ENCODE measurements at regions not wholly inside any gene's neighbourhood (a gene's known extent, or its start where the extent isn't known, plus 50 kb on each side); places are given as distances from the start of the nearest gene placed in this dataset.

DNA sequence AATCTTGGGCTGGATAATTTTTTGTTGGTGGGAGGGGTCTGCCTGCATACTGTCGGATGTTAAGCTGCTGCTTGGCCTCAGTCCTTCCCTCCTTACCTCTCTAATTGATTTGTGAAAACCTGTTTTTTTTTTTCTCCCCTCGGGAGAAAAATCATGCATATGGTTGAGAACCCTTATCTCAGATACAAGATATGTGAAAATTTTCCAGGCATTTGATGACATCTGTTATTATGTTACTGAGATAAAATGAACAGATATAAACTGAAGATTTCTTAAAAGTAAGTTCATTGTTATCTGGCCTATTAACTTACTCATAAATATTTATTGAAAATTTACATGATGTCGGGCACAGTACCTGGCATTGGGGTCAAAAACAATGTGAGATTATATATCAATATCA, 1375.7 kb downstream of the PCDH9 start:
- TF ChIP-seq, protein P1, sequence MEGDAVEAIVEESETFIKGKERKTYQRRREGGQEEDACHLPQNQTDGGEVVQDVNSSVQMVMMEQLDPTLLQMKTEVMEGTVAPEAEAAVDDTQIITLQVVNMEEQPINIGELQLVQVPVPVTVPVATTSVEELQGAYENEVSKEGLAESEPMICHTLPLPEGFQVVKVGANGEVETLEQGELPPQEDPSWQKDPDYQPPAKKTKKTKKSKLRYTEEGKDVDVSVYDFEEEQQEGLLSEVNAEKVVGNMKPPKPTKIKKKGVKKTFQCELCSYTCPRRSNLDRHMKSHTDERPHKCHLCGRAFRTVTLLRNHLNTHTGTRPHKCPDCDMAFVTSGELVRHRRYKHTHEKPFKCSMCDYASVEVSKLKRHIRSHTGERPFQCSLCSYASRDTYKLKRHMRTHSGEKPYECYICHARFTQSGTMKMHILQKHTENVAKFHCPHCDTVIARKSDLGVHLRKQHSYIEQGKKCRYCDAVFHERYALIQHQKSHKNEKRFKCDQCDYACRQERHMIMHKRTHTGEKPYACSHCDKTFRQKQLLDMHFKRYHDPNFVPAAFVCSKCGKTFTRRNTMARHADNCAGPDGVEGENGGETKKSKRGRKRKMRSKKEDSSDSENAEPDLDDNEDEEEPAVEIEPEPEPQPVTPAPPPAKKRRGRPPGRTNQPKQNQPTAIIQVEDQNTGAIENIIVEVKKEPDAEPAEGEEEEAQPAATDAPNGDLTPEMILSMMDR (IDR thresholded peaks at IDR 0.05): no peak

DNA sequence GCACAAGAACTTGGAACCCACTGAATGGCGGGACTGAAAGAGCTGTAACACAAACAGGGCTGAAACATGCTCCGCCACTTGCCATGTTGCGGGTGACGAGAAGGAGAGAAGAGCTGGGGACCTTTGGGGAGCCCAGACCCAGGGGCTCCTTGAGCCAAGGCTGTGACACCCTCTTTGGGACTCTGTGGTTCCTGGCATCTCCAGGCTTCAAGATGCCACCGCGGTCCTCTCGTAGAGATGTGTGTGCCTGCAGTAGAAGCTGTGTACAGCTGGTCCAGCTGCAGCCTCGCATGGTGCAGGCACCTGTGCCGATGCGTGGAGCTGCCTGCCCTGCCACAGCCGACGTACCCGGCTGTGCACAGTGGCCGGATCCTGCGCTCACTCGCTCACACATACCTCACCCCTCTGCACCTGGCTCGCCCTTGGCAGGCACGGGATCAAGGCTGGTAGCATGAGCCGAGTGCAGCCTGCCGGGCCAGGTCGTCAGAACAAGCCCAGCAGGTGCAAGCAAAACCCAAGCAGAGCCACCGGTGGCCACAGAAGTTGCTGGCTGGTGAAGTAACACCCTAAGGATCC, 1385.8 kb downstream of the PCDH9 start:
- TF ChIP-seq, protein P1 (IDR thresholded peaks at IDR 0.05): no peak
- H3K27ac ChIP-seq: no peak overlapping the region
- no peaks in the 10 kb centered on the region for H3K27me3 ChIP-seq
- no peak overlapping the region for H3K4me3 ChIP-seq
- no peaks in the 10 kb centered on the region for H3K36me3 ChIP-seq
- no peak for DNase-seq (ENCODE audit: low spot score)
- no peaks in the 10 kb centered on the region for H3K9me3 ChIP-seq
- H3K4me1 ChIP-seq: no peaks in the 10 kb centered on the region

More for the DNA sequence above, 1375.7 kb downstream of the PCDH9 start:
- Histone ChIP-seq H3K27ac (no peak overlapping the region), H3K9me3 (no peaks in the 10 kb centered on the region), H3K36me3 (no peaks in the 10 kb centered on the region), H3K4me1 (no peaks in the 10 kb centered on the region), H3K4me3 (no peak overlapping the region), H3K27me3 (no peaks in the 10 kb centered on the region)
- DNase-seq (ENCODE audit: low spot score): no peak

DNA sequence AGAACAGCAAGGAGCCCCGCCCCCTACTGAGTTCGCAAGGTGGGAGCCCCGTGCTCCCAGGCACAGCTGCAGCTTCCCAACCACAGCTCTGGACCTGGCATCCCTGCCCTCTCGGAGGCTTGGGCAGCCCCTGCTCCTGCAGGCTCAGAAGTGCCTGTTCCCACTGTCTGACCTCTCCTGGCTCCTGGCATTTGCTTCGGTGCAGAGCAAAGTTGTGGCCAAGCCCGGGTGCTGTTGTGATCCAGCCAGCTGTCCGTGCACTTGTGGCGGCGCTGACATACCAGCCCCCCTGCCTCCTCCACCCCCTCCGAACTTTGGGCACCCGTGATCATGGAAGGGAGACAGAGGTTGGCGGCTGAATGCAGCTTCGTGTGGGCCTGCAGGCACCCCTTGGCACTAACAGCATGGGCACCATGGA, 1386.8 kb downstream of the PCDH9 start:
- no peak for DNase-seq (ENCODE audit: low spot score)

DNA sequence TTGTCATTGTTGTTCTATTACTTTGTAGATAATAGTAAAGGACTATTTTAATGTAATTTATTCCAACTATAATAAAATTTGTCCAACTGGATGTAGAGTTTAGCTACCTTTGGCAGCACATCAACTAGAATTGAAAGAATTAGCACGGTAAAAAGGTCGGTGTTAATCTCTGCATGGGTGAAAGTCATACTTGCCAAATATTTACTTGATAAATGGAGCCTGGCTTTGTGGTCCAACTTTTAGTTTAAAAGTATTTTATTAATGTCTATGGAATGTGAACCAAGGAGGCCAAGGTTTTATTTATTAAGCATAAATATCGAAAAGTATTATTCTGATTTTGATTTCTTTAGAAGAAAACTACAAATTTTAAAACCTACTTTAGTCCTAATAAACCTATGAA, 1389.0 kb downstream of the PCDH9 start:
- H3K4me3 ChIP-seq: no peak overlapping the region
- no peaks in the 10 kb centered on the region for H3K4me1 ChIP-seq
- H3K27ac ChIP-seq: no peak overlapping the region
- TF ChIP-seq, protein P1 (IDR thresholded peaks at IDR 0.05): no peak
- H3K9me3 ChIP-seq: no peaks in the 10 kb centered on the region
- DNase-seq (ENCODE audit: low spot score): no peak
- no peaks in the 10 kb centered on the region for H3K36me3 ChIP-seq
- no peaks in the 10 kb centered on the region for H3K27me3 ChIP-seq

More for the DNA sequence above, 1386.8 kb downstream of the PCDH9 start:
- H3K36me3 ChIP-seq: no peaks in the 10 kb centered on the region
- H3K4me3 ChIP-seq: no peak overlapping the region
- TF ChIP-seq, protein P1 (IDR thresholded peaks at IDR 0.05): no peak
- H3K9me3 ChIP-seq: no peaks in the 10 kb centered on the region
- no peaks in the 10 kb centered on the region for H3K27me3 ChIP-seq
- H3K4me1 ChIP-seq: no peaks in the 10 kb centered on the region
- no peak overlapping the region for H3K27ac ChIP-seq

DNA sequence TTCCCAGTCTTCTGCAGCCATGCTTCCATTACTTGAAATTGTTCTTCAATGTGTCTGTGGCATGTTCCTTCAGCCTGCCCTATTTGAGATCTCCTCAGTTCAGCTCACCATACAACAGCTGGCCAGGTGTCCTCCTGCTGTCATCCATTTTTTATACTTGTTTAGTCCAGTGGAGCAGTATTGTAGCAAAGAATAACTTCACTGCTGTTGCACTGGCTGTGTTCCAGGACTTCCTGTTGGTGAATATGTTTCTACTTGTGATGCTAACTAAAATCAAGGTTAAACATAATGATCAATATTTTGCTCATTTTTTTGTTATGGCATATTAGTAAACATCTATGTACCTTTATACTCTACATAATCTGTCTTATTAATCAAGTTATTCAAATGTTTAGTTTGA, 1394.1 kb downstream of the PCDH9 start:
- TF ChIP-seq, protein P1 (IDR thresholded peaks at IDR 0.05): no peak
- Histone ChIP-seq H3K9me3 (no peaks in the 10 kb centered on the region), H3K27me3 (no peaks in the 10 kb centered on the region), H3K36me3 (no peaks in the 10 kb centered on the region), H3K4me3 (no peak overlapping the region), H3K4me1 (no peaks in the 10 kb centered on the region), H3K27ac (no peak overlapping the region)
- DNase-seq (ENCODE audit: low spot score): no peak

DNA sequence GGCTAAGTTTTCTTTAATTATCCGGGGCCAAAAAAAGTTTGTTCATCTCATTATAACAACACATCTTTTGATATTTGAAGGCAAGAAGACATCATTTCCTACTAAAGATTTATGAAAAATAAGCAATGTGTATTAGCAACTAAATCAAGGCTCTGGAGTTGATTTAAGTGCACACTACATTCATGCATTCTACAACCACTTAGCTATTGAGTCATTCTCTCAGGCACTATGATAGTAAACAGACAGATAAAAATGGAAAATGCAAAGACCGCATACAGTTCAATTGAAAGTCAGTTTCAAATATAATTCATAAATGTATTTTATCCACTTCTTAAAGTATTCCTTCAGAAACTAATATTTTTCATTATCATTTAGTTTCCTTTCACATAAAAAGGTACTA, 1395.2 kb downstream of the PCDH9 start:
- TF ChIP-seq, protein P1 (IDR thresholded peaks at IDR 0.05): no peak

More for the DNA sequence above, 1395.2 kb downstream of the PCDH9 start:
- H3K4me1 ChIP-seq: no peaks in the 10 kb centered on the region
- no peak for DNase-seq (ENCODE audit: low spot score)
- no peak overlapping the region for H3K4me3 ChIP-seq
- H3K9me3 ChIP-seq: no peaks in the 10 kb centered on the region
- no peak overlapping the region for H3K27ac ChIP-seq
- H3K36me3 ChIP-seq: no peaks in the 10 kb centered on the region
- H3K27me3 ChIP-seq: no peaks in the 10 kb centered on the region
